Neutrophil (primary cell): ENCODE measurements at regions not wholly inside any gene's neighbourhood (a gene's known extent, or its start where the extent isn't known, plus 50 kb on each side); places are given as distances from the start of the nearest gene placed in this dataset.

Experiments
- H3K27ac ChIP-seq: fragments of 200-600 bp; sonication (generic); 2 replicates; pipeline ENCODE4 v1.5.1; 2016; ENCODE audit warnings: mild to moderate bottlenecking, moderate library complexity
- H3K27me3 ChIP-seq: fragments of 200-600 bp; sonication (generic); 2 replicates; pipeline ENCODE4 v1.6.0; 2016; ENCODE audit warnings: mild to moderate bottlenecking
- H3K36me3 ChIP-seq: fragments of 200-600 bp; sonication (generic); 2 replicates; pipeline ENCODE4 v1.5.1; 2017
- H3K4me1 ChIP-seq, 2 experiments: fragments of 200-600 bp in 1 of 2; sonication (generic) in 1 of 2; 1 replicate in 1 of 2; 2 replicates in 1 of 2; pipeline versions ENCODE4 v1.5.1 to v1.6.1; 2013 to 2016; ENCODE audit warnings: low read depth in 1 of 2, low read length in 1 of 2, mild to moderate bottlenecking in 1 of 2, moderate library complexity in 1 of 2; ENCODE audit not compliant: control insufficient read depth in 1 of 2, insufficient read depth in 1 of 2
- H3K4me3 ChIP-seq, 2 experiments: fragments of 200-600 bp in 1 of 2; sonication (generic) in 1 of 2; 1 replicate in 1 of 2; 2 replicates in 1 of 2; pipeline ENCODE4 v1.5.1; 2013 to 2016; ENCODE audit warnings: low read depth in 1 of 2, low read length in 1 of 2, mild to moderate bottlenecking in 1 of 2, moderate library complexity in 1 of 2
- H3K9me3 ChIP-seq: fragments of 200-600 bp; sonication (generic); 2 replicates; pipeline ENCODE4 v1.5.1; 2016
- CTCF ChIP-seq: fragments of 200-600 bp; sonication (generic); IDR thresholded peaks from 2 replicates; pipeline ENCODE4 v1.5.1; 2016; ENCODE audit warnings: antibody characterized with exemption

- no peak for TF ChIP-seq CTCF
- Histone ChIP-seq H3K27ac (no peak overlapping the region), H3K27me3 (no peaks in the 10 kb centered on the region), H3K4me1 (no peaks in the 10 kb centered on the region), H3K36me3 (no peaks in the 10 kb centered on the region), H3K4me3 (no peak overlapping the region), H3K9me3 (no peaks in the 10 kb centered on the region)
Measured at GRCh38 chr2:236632295-236633218, 62.9 kb downstream of the ACKR3 start.

- Histone ChIP-seq H3K4me3 (no peak overlapping the region), H3K9me3 (no peaks in the 10 kb centered on the region), H3K27me3 (no peaks in the 10 kb centered on the region), H3K27ac (no peak overlapping the region), H3K36me3 (no peaks in the 10 kb centered on the region), H3K4me1 (no peaks in the 10 kb centered on the region)
- no peak for TF ChIP-seq CTCF
Measured at GRCh38 chr2:236633219-236633570, 63.6 kb downstream of the ACKR3 start.

- Histone ChIP-seq H3K27ac (no peak overlapping the region), H3K27me3 (no peaks in the 10 kb centered on the region), H3K4me1 (no peaks in the 10 kb centered on the region), H3K9me3 (no peaks in the 10 kb centered on the region), H3K36me3 (no peaks in the 10 kb centered on the region), H3K4me3 (no peak overlapping the region)
- TF ChIP-seq CTCF = no peak
Measured at GRCh38 chr2:236633775-236634560, 64.3 kb downstream of the ACKR3 start.

GRCh38 chr2:236636261-236636660 lies 66.6 kb downstream of the ACKR3 start:
- no peak overlapping the region for H3K27ac ChIP-seq
- no peak for TF ChIP-seq CTCF
- no peaks in the 10 kb centered on the region for H3K4me1 ChIP-seq
- H3K9me3 ChIP-seq = no peaks in the 10 kb centered on the region
- no peaks in the 10 kb centered on the region for H3K36me3 ChIP-seq
- no peak overlapping the region for H3K4me3 ChIP-seq
- H3K27me3 ChIP-seq = no peaks in the 10 kb centered on the region

GRCh38 chr2:236636714-236637470 lies 67.3 kb downstream of the ACKR3 start:
- Histone ChIP-seq H3K9me3 (no peaks in the 10 kb centered on the region), H3K4me1 (no peaks in the 10 kb centered on the region), H3K36me3 (no peaks in the 10 kb centered on the region), H3K4me3 (no peak overlapping the region), H3K27ac (no peak overlapping the region), H3K27me3 (no peaks in the 10 kb centered on the region)
- no peak for TF ChIP-seq CTCF
